ENCODE measurements at regions not wholly inside any gene's neighbourhood (a gene's known extent, or its start where the extent isn't known, plus 50 kb on each side); places are given as distances from the start of the nearest gene placed in this dataset.

- TF ChIP-seq POLR2A (IDR thresholded peaks at IDR 0.05; ENCODE audit: borderline replicate concordance, extremely low read depth, insufficient read depth, insufficient read length) = no peak
- no peak for TF ChIP-seq RAD21 (IDR thresholded peaks at IDR 0.05; ENCODE audit: low read depth)
- TF ChIP-seq CTCF (IDR thresholded peaks at IDR 0.05 in 2 of 3, conservative IDR thresholded peaks at IDR 0.05 in 1 of 3; ENCODE audit: borderline replicate concordance in 1 of 3, insufficient read depth in 1 of 3, low read depth in 2 of 3, low read length in 2 of 3) = no peak
- TF ChIP-seq MAX (IDR thresholded peaks at IDR 0.05) = no peak
- TF ChIP-seq SIN3A (IDR thresholded peaks at IDR 0.05; ENCODE audit: low read depth) = no peak
- TF ChIP-seq ZBTB33 (IDR thresholded peaks at IDR 0.05; ENCODE audit: extremely low read depth, insufficient replicate concordance, low read length) = no peak
- TF ChIP-seq EZH2 (IDR thresholded peaks at IDR 0.05) = no peak
- no peak for TF ChIP-seq REST (IDR thresholded peaks at IDR 0.05; ENCODE audit: low read depth)
- TF ChIP-seq POLR2AphosphoS5 (IDR thresholded peaks at IDR 0.05; ENCODE audit: low read depth, low read length) = no peak
- no peak for TF ChIP-seq ATF3 (IDR thresholded peaks at IDR 0.05)
- TF ChIP-seq EGR1 (IDR thresholded peaks at IDR 0.05; ENCODE audit: low read depth) = no peak
- no peak for TF ChIP-seq YY1 (IDR thresholded peaks at IDR 0.05; ENCODE audit: extremely low read depth, insufficient replicate concordance, low read depth, low read length)
- no peak for TF ChIP-seq ZFX (IDR thresholded peaks at IDR 0.05)
- TF ChIP-seq CEBPB (IDR thresholded peaks at IDR 0.05; ENCODE audit: low read depth) = no peak
These were observed 267.6 kb upstream of the MGAT5 start for GRCh38 chr2:133986081-133986837.
